ENCODE measurements at regions not wholly inside any gene's neighbourhood (a gene's known extent, or its start where the extent isn't known, plus 50 kb on each side); places are given as distances from the start of the nearest gene placed in this dataset.
A peak's percentile ranks its signal among the peaks of the same experiment; 100 is the strongest.

GRCh38 chr2:36302911-36303310 is 52.7 kb upstream of the CRIM1 start:
- ChIA-PET POLR2A (ENCODE audit: partially characterized antibody) (no interaction called here), CTCF (ENCODE audit: partially characterized antibody) (interaction anchor here (0.8 kb wide), 1 partner anchor 11 kb away, joined by 3 read pairs; no protein-coding TSS in a partner anchor)
- Histone ChIP-seq H3K27me3 (ENCODE audit: insufficient read depth, low read length) (no peaks in the 10 kb centered on the region), H3K36me3 (ENCODE audit: insufficient read depth, low read length) (no peaks in the 10 kb centered on the region), H3K4me3 (ENCODE audit: low read length in 2 of 2) (no peak overlapping the region), H3K27ac (ENCODE audit: low read depth, low read length) (no peak overlapping the region), H3K9me3 (ENCODE audit: control insufficient read depth in 1 of 2, low read length in 2 of 2) (no peaks in the 10 kb centered on the region), H3K4me1 (ENCODE audit: insufficient read depth, low read length) (no peaks in the 10 kb centered on the region)
- Mint-ChIP-seq H3K27ac (no peak overlapping the region), H3K4me1 (no peaks in the 10 kb centered on the region), H3K4me3 (no peak overlapping the region), H3K36me3 (no peaks in the 10 kb centered on the region), H3K9me3 (peaks cover 0 to 4% (median 0%) of the 10 kb centered on the region in 8 donors), H3K27me3 (peaks cover 0 to 1% of the 10 kb centered on the region in 2 donors)
- DNase-seq = no peak
- intact Hi-C loops (cut with micrococcal nuclease) = no loop called here

- H3K9me3 ChIP-seq (ENCODE audit: control insufficient read depth in 1 of 2, low read length in 2 of 2) = no peaks in the 10 kb centered on the region
- H3K27me3 ChIP-seq (ENCODE audit: insufficient read depth, low read length) = no peaks in the 10 kb centered on the region
- peaks cover 0 to under 1% (median 0%) of the 10 kb centered on the region in 4 donors for H3K4me1 Mint-ChIP-seq
- H3K27me3 Mint-ChIP-seq = peaks cover 0 to 1% of the 10 kb centered on the region in 2 donors
- H3K9me3 Mint-ChIP-seq = peaks cover 0 to 4% (median 0%) of the 10 kb centered on the region in 8 donors
- no peaks in the 10 kb centered on the region for H3K36me3 ChIP-seq (ENCODE audit: insufficient read depth, low read length)
- intact Hi-C loops (cut with micrococcal nuclease) = no loop called here
- no peak overlapping the region for H3K27ac ChIP-seq (ENCODE audit: low read depth, low read length)
- no peaks in the 10 kb centered on the region for H3K4me1 ChIP-seq (ENCODE audit: insufficient read depth, low read length)
- no peak overlapping the region for H3K27ac Mint-ChIP-seq
- CTCF ChIA-PET (ENCODE audit: partially characterized antibody) = interaction anchor here (0.9 kb wide), 1 partner anchor 33 kb away, joined by 3 read pairs; no protein-coding TSS in a partner anchor
- no peak for DNase-seq
- H3K36me3 Mint-ChIP-seq = no peaks in the 10 kb centered on the region
- H3K4me3 ChIP-seq (ENCODE audit: low read length in 2 of 2) = no peak overlapping the region
- H3K4me3 Mint-ChIP-seq = no peak overlapping the region
- POLR2A ChIA-PET (ENCODE audit: partially characterized antibody) = no interaction called here
Observed at GRCh38 chr2:36301843-36302242, 53.7 kb upstream of the CRIM1 start.

- ChIA-PET POLR2A (ENCODE audit: partially characterized antibody) (interaction anchor here (0.6 kb wide), 1 partner anchor 46 kb away, joined by 4 read pairs; no protein-coding TSS in a partner anchor), CTCF (ENCODE audit: partially characterized antibody) (no interaction called here)
- peaks cover 0 to 4% (median 0%) of the 10 kb centered on the region in 8 donors for H3K9me3 Mint-ChIP-seq
- peaks cover 0 to 9% (median 1%) of the 10 kb centered on the region in 4 donors for H3K4me1 Mint-ChIP-seq
- Histone ChIP-seq H3K4me3 (ENCODE audit: low read length in 2 of 2) (no peak overlapping the region), H3K36me3 (ENCODE audit: insufficient read depth, low read length) (no peaks in the 10 kb centered on the region), H3K27me3 (ENCODE audit: insufficient read depth, low read length) (no peaks in the 10 kb centered on the region), H3K4me1 (ENCODE audit: insufficient read depth, low read length) (no peaks in the 10 kb centered on the region), H3K9me3 (ENCODE audit: control insufficient read depth in 1 of 2, low read length in 2 of 2) (no peaks in the 10 kb centered on the region), H3K27ac (ENCODE audit: low read depth, low read length) (no peak overlapping the region)
- H3K27ac Mint-ChIP-seq = no peak overlapping the region
- peaks cover 0 to 1% of the 10 kb centered on the region in 2 donors for H3K27me3 Mint-ChIP-seq
- H3K4me3 Mint-ChIP-seq = no peak overlapping the region
- H3K36me3 Mint-ChIP-seq = no peaks in the 10 kb centered on the region
- intact Hi-C loops (cut with micrococcal nuclease) = no loop called here
- DNase-seq = no peak
Observed at GRCh38 chr2:36300697-36301096, 54.9 kb upstream of the CRIM1 start.

GRCh38 chr2:36296798-36297197 is 58.8 kb upstream of the CRIM1 start:
- intact Hi-C loops (cut with micrococcal nuclease) = no loop called here
- no peak overlapping the region for H3K4me3 Mint-ChIP-seq
- H3K4me3 ChIP-seq (ENCODE audit: low read length in 2 of 2) = no peak overlapping the region
- H3K36me3 ChIP-seq (ENCODE audit: insufficient read depth, low read length) = no peaks in the 10 kb centered on the region
- H3K9me3 Mint-ChIP-seq = no peaks in the 10 kb centered on the region
- H3K9me3 ChIP-seq (ENCODE audit: control insufficient read depth in 1 of 2, low read length in 2 of 2) = no peaks in the 10 kb centered on the region
- no peaks in the 10 kb centered on the region for H3K27me3 ChIP-seq (ENCODE audit: insufficient read depth, low read length)
- no peaks in the 10 kb centered on the region for H3K4me1 ChIP-seq (ENCODE audit: insufficient read depth, low read length)
- no peak for DNase-seq
- H3K36me3 Mint-ChIP-seq = no peaks in the 10 kb centered on the region
- peak overlapping the region in 1 of 7 donors; percentile 37 for H3K27ac Mint-ChIP-seq
- H3K27me3 Mint-ChIP-seq = peaks cover 0 to 1% of the 10 kb centered on the region in 2 donors
- H3K4me1 Mint-ChIP-seq = peaks cover 0 to 9% (median 3%) of the 10 kb centered on the region in 4 donors
- H3K27ac ChIP-seq (ENCODE audit: low read depth, low read length) = no peak overlapping the region
- CTCF ChIA-PET (ENCODE audit: partially characterized antibody) = no interaction called here
- POLR2A ChIA-PET (ENCODE audit: partially characterized antibody) = no interaction called here

GRCh38 chr2:36294316-36294721 is 61.3 kb upstream of the CRIM1 start:
- H3K4me3 ChIP-seq (ENCODE audit: low read length in 2 of 2) = no peak overlapping the region
- no peaks in the 10 kb centered on the region for H3K9me3 Mint-ChIP-seq
- H3K36me3 Mint-ChIP-seq = no peaks in the 10 kb centered on the region
- H3K9me3 ChIP-seq (ENCODE audit: control insufficient read depth in 1 of 2, low read length in 2 of 2) = no peaks in the 10 kb centered on the region
- H3K4me3 Mint-ChIP-seq = no peak overlapping the region
- no peak overlapping the region for H3K27ac ChIP-seq (ENCODE audit: low read depth, low read length)
- no peak overlapping the region for H3K27ac Mint-ChIP-seq
- DNase-seq = no peak
- H3K27me3 Mint-ChIP-seq = no peaks in the 10 kb centered on the region
- H3K4me1 ChIP-seq (ENCODE audit: insufficient read depth, low read length) = no peaks in the 10 kb centered on the region
- H3K27me3 ChIP-seq (ENCODE audit: insufficient read depth, low read length) = no peaks in the 10 kb centered on the region
- POLR2A ChIA-PET (ENCODE audit: partially characterized antibody) = no interaction called here
- intact Hi-C loops (cut with micrococcal nuclease) = no loop called here
- CTCF ChIA-PET (ENCODE audit: partially characterized antibody) = no interaction called here
- no peaks in the 10 kb centered on the region for H3K36me3 ChIP-seq (ENCODE audit: insufficient read depth, low read length)
- H3K4me1 Mint-ChIP-seq = peaks cover 0 to 9% (median 3%) of the 10 kb centered on the region in 4 donors

GRCh38 chr2:36290306-36290856 is 65.2 kb upstream of the CRIM1 start:
- H3K27ac ChIP-seq (ENCODE audit: low read depth, low read length) = no peak overlapping the region
- no peaks in the 10 kb centered on the region for H3K4me1 ChIP-seq (ENCODE audit: insufficient read depth, low read length)
- ChIA-PET CTCF (ENCODE audit: partially characterized antibody) (no interaction called here), POLR2A (ENCODE audit: partially characterized antibody) (no interaction called here)
- Mint-ChIP-seq H3K27me3 (peaks cover 0 to 4% of the 10 kb centered on the region in 2 donors), H3K4me3 (no peak overlapping the region), H3K36me3 (no peaks in the 10 kb centered on the region), H3K27ac (no peak overlapping the region), H3K9me3 (peaks cover 0 to 2% (median 0%) of the 10 kb centered on the region in 8 donors), H3K4me1 (peaks cover 0 to 4% (median under 1%) of the 10 kb centered on the region in 4 donors)
- no peak for DNase-seq
- intact Hi-C loops (cut with micrococcal nuclease) = no loop called here
- H3K36me3 ChIP-seq (ENCODE audit: insufficient read depth, low read length) = no peaks in the 10 kb centered on the region
- no peaks in the 10 kb centered on the region for H3K27me3 ChIP-seq (ENCODE audit: insufficient read depth, low read length)
- no peak overlapping the region for H3K4me3 ChIP-seq (ENCODE audit: low read length in 2 of 2)
- H3K9me3 ChIP-seq (ENCODE audit: control insufficient read depth in 1 of 2, low read length in 2 of 2) = no peaks in the 10 kb centered on the region

- H3K9me3 Mint-ChIP-seq = peaks cover 0 to 2% (median 0%) of the 10 kb centered on the region in 8 donors
- no peaks in the 10 kb centered on the region for H3K36me3 Mint-ChIP-seq
- Histone ChIP-seq H3K4me3 (ENCODE audit: low read length in 2 of 2) (no peak overlapping the region), H3K27ac (ENCODE audit: low read depth, low read length) (no peak overlapping the region), H3K9me3 (ENCODE audit: control insufficient read depth in 1 of 2, low read length in 2 of 2) (no peaks in the 10 kb centered on the region), H3K36me3 (ENCODE audit: insufficient read depth, low read length) (no peaks in the 10 kb centered on the region), H3K4me1 (ENCODE audit: insufficient read depth, low read length) (no peaks in the 10 kb centered on the region), H3K27me3 (ENCODE audit: insufficient read depth, low read length) (no peaks in the 10 kb centered on the region)
- no peak overlapping the region for H3K4me3 Mint-ChIP-seq
- CTCF ChIA-PET (ENCODE audit: partially characterized antibody) = no interaction called here
- H3K4me1 Mint-ChIP-seq = peaks cover 0 to 4% (median under 1%) of the 10 kb centered on the region in 4 donors
- no peak for DNase-seq
- H3K27me3 Mint-ChIP-seq = peaks cover 0 to 5% of the 10 kb centered on the region in 2 donors
- intact Hi-C loops (cut with micrococcal nuclease) = no loop called here
- POLR2A ChIA-PET (ENCODE audit: partially characterized antibody) = no interaction called here
- no peak overlapping the region for H3K27ac Mint-ChIP-seq
Observed at GRCh38 chr2:36289731-36290130, 65.8 kb upstream of the CRIM1 start.

All from CD4-positive, alpha-beta memory T cell (primary cell).